ENCODE measurements at regions not wholly inside any gene's neighbourhood (a gene's known extent, or its start where the extent isn't known, plus 50 kb on each side); places are given as distances from the start of the nearest gene placed in this dataset.

- DNase-seq (ENCODE audit: low read depth, low spot score), result no peak
- no peak overlapping the region for H3K9ac ChIP-seq (replicated peaks; ENCODE audit: extremely low read depth, insufficient read depth, low read length)
- H3K4me1 ChIP-seq (ENCODE audit: control insufficient read depth, extremely low read depth, insufficient read depth, low read length), result no peaks in the 10 kb centered on the region
- CTCF ChIA-PET, result interaction anchor here (1.2 kb wide), 1 partner anchor 13 kb away, joined by 3 read pairs; no protein-coding TSS in a partner anchor
- no peak overlapping the region for H3K4me3 ChIP-seq (replicated peaks in 1 of 3; ENCODE audit: insufficient read depth in 1 of 3, low read depth in 1 of 3, low read length in 3 of 3)
- no peak overlapping the region for H3K4me2 ChIP-seq (ENCODE audit: insufficient read depth, low read length)
- H3K27me3 ChIP-seq (ENCODE audit: control insufficient read depth in 2 of 2, insufficient read depth in 2 of 2, low read length in 2 of 2), result no peaks in the 10 kb centered on the region
- TF ChIP-seq MYC (IDR thresholded peaks at IDR 0.05; ENCODE audit: low read depth, low read length), result no peak
- TF ChIP-seq POLR2AphosphoS5 (IDR thresholded peaks at IDR 0.05; ENCODE audit: insufficient read depth, low read depth, low read length), result no peak
- no peak for FAIRE-seq
- BruUV-seq (replicated peaks), result no TSS peak
- no peaks in the 10 kb centered on the region for H3K79me2 ChIP-seq (ENCODE audit: control insufficient read depth, insufficient read depth, low read length)
- no peaks in the 10 kb centered on the region for H3K9me1 ChIP-seq (replicated peaks; ENCODE audit: control insufficient read depth, extremely low read depth, insufficient read depth, low read length)
- dilution Hi-C loops (cut with MboI; ENCODE audit: extremely low pct_ligation_motif_present, low sequenced_read_pairs), result no loop called here
- no peak overlapping the region for H2AFZ ChIP-seq (ENCODE audit: low read depth, low read length)
- no peaks in the 10 kb centered on the region for H3K36me3 ChIP-seq (ENCODE audit: control insufficient read depth in 2 of 2, extremely low read depth in 1 of 2, insufficient read depth in 2 of 2, low read length in 2 of 2)
- no peak overlapping the region for H3K27ac ChIP-seq (ENCODE audit: insufficient read depth, low read depth, low read length)
- H3K9me3 ChIP-seq (replicated peaks; ENCODE audit: control insufficient read depth, insufficient read depth, low read length), result no peaks in the 10 kb centered on the region
- intact Hi-C loops (cut with micrococcal nuclease), result no loop called here
- H4K20me1 ChIP-seq (replicated peaks; ENCODE audit: control insufficient read depth, extremely low read depth, insufficient read depth, low read length), result no peaks in the 10 kb centered on the region
- POLR2A ChIA-PET, result no interaction called here
These were observed 854.2 kb downstream of the SI start for GRCh38 chr3:164224126-164224525.

GRCh38 chr3:164222197-164222596, 856.1 kb downstream of the SI start:
- Histone ChIP-seq H3K4me2 (ENCODE audit: insufficient read depth, low read length) (no peak overlapping the region), H3K4me1 (ENCODE audit: control insufficient read depth, extremely low read depth, insufficient read depth, low read length) (no peaks in the 10 kb centered on the region), H3K9me1 (replicated peaks; ENCODE audit: control insufficient read depth, extremely low read depth, insufficient read depth, low read length) (no peaks in the 10 kb centered on the region), H3K79me2 (ENCODE audit: control insufficient read depth, insufficient read depth, low read length) (no peaks in the 10 kb centered on the region), H4K20me1 (replicated peaks; ENCODE audit: control insufficient read depth, extremely low read depth, insufficient read depth, low read length) (no peaks in the 10 kb centered on the region), H3K27ac (ENCODE audit: insufficient read depth, low read depth, low read length) (no peak overlapping the region), H3K27me3 (ENCODE audit: control insufficient read depth in 2 of 2, insufficient read depth in 2 of 2, low read length in 2 of 2) (no peaks in the 10 kb centered on the region), H3K9me3 (replicated peaks; ENCODE audit: control insufficient read depth, insufficient read depth, low read length) (no peaks in the 10 kb centered on the region), H3K4me3 (replicated peaks in 1 of 3; ENCODE audit: insufficient read depth in 1 of 3, low read depth in 1 of 3, low read length in 3 of 3) (no peak overlapping the region), H3K9ac (replicated peaks; ENCODE audit: extremely low read depth, insufficient read depth, low read length) (no peak overlapping the region), H3K36me3 (ENCODE audit: control insufficient read depth in 2 of 2, extremely low read depth in 1 of 2, insufficient read depth in 2 of 2, low read length in 2 of 2) (no peaks in the 10 kb centered on the region), H2AFZ (ENCODE audit: low read depth, low read length) (no peak overlapping the region)
- POLR2A ChIA-PET, result no interaction called here
- no peak for FAIRE-seq
- CTCF ChIA-PET, result no interaction called here
- BruUV-seq (replicated peaks), result no TSS peak
- intact Hi-C loops (cut with micrococcal nuclease) (no loop called here), dilution Hi-C loops (cut with MboI; ENCODE audit: extremely low pct_ligation_motif_present, low sequenced_read_pairs) (no loop called here)
- TF ChIP-seq POLR2AphosphoS5 (IDR thresholded peaks at IDR 0.05; ENCODE audit: insufficient read depth, low read depth, low read length) (no peak), GATA2 (IDR thresholded peaks at IDR 0.05; ENCODE audit: insufficient read depth, insufficient read length, low read depth, low read length) (no peak), EZH2 (IDR thresholded peaks at IDR 0.05; ENCODE audit: borderline replicate concordance, low read depth, low read length, severe bottlenecking) (no peak), JUN (IDR thresholded peaks at IDR 0.05; ENCODE audit: borderline replicate concordance, insufficient read depth, insufficient read length, low read depth) (no peak)
- DNase-seq (ENCODE audit: low read depth, low spot score), result no peak

All from endothelial cell of umbilical vein (primary cell).